ENCODE measurements at regions not wholly inside any gene's neighbourhood (a gene's known extent, or its start where the extent isn't known, plus 50 kb on each side); places are given as distances from the start of the nearest gene placed in this dataset.

- no peak for ATAC-seq
- no peak overlapping the region for H3K4me3 ChIP-seq
- no peak for FAIRE-seq
- peaks cover 3% of the 10 kb centered on the region; the same call in 1 of the 3 replicates for H3K9me3 ChIP-seq
- TF ChIP-seq ZFP36 (IDR thresholded peaks at IDR 0.05; ENCODE audit: borderline replicate concordance, partially characterized antibody) (no peak), KDM1A (IDR thresholded peaks at IDR 0.05; ENCODE audit: low read depth) (no peak), HOXA7 (CRISPR knock-in tag; IDR thresholded peaks at IDR 0.05) (no peak), ELK1 (IDR thresholded peaks at IDR 0.05; ENCODE audit: low read depth, low read length) (no peak), FOSL2 (IDR thresholded peaks at IDR 0.05) (no peak), FOSL2 (CRISPR knock-in tag; IDR thresholded peaks at IDR 0.05) (no peak), HEYL (CRISPR knock-in tag; IDR thresholded peaks at IDR 0.05) (no peak), EHMT2 (IDR thresholded peaks at IDR 0.05; ENCODE audit: low read depth) (no peak), RNF2 (IDR thresholded peaks at IDR 0.05; ENCODE audit: borderline replicate concordance, low read depth) (no peak), FOXS1 (CRISPR knock-in tag; IDR thresholded peaks at IDR 0.05) (no peak), CHD2 (IDR thresholded peaks at IDR 0.05; ENCODE audit: low read length, partially characterized antibody) (no peak), MAZ (IDR thresholded peaks at IDR 0.05; ENCODE audit: borderline replicate concordance, low read depth, low read length) (no peak)
- TF ChIP-seq, protein P1, sequence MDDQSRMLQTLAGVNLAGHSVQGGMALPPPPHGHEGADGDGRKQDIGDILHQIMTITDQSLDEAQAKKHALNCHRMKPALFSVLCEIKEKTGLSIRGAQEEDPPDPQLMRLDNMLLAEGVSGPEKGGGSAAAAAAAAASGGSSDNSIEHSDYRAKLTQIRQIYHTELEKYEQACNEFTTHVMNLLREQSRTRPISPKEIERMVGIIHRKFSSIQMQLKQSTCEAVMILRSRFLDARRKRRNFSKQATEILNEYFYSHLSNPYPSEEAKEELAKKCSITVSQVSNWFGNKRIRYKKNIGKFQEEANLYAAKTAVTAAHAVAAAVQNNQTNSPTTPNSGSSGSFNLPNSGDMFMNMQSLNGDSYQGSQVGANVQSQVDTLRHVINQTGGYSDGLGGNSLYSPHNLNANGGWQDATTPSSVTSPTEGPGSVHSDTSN (IDR thresholded peaks at IDR 0.05): no peak
- TF ChIP-seq, protein P2, sequence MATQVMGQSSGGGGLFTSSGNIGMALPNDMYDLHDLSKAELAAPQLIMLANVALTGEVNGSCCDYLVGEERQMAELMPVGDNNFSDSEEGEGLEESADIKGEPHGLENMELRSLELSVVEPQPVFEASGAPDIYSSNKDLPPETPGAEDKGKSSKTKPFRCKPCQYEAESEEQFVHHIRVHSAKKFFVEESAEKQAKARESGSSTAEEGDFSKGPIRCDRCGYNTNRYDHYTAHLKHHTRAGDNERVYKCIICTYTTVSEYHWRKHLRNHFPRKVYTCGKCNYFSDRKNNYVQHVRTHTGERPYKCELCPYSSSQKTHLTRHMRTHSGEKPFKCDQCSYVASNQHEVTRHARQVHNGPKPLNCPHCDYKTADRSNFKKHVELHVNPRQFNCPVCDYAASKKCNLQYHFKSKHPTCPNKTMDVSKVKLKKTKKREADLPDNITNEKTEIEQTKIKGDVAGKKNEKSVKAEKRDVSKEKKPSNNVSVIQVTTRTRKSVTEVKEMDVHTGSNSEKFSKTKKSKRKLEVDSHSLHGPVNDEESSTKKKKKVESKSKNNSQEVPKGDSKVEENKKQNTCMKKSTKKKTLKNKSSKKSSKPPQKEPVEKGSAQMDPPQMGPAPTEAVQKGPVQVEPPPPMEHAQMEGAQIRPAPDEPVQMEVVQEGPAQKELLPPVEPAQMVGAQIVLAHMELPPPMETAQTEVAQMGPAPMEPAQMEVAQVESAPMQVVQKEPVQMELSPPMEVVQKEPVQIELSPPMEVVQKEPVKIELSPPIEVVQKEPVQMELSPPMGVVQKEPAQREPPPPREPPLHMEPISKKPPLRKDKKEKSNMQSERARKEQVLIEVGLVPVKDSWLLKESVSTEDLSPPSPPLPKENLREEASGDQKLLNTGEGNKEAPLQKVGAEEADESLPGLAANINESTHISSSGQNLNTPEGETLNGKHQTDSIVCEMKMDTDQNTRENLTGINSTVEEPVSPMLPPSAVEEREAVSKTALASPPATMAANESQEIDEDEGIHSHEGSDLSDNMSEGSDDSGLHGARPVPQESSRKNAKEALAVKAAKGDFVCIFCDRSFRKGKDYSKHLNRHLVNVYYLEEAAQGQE (IDR thresholded peaks at IDR 0.05): no peak
- TF ChIP-seq, protein P3, sequence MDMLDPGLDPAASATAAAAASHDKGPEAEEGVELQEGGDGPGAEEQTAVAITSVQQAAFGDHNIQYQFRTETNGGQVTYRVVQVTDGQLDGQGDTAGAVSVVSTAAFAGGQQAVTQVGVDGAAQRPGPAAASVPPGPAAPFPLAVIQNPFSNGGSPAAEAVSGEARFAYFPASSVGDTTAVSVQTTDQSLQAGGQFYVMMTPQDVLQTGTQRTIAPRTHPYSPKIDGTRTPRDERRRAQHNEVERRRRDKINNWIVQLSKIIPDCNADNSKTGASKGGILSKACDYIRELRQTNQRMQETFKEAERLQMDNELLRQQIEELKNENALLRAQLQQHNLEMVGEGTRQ (IDR thresholded peaks at IDR 0.05): no peak
- TF ChIP-seq, protein P4, sequence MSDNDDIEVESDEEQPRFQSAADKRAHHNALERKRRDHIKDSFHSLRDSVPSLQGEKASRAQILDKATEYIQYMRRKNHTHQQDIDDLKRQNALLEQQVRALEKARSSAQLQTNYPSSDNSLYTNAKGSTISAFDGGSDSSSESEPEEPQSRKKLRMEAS (IDR thresholded peaks at IDR 0.05): no peak
- TF ChIP-seq, protein P5, sequence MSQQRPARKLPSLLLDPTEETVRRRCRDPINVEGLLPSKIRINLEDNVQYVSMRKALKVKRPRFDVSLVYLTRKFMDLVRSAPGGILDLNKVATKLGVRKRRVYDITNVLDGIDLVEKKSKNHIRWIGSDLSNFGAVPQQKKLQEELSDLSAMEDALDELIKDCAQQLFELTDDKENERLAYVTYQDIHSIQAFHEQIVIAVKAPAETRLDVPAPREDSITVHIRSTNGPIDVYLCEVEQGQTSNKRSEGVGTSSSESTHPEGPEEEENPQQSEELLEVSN (IDR thresholded peaks at IDR 0.05; ENCODE audit: borderline replicate concordance, low read depth): no peak
- DNase-seq (ENCODE audit: low read depth in 1 of 2, low spot score in 1 of 2): no peak
- H3K4me2 ChIP-seq: no peak overlapping the region
- WGBS (ENCODE audit: missing lambda C conversion rate): 7% methylated on average over 4 of the region's 4 CpGs
- CTCF ChIA-PET: no interaction called here
- POLR2A ChIA-PET: no interaction called here
- no peaks in the 10 kb centered on the region for H3K4me1 ChIP-seq
- H3K27ac ChIP-seq: no peak overlapping the region
Measured at GRCh38 chr2:5123582-5124196, 568.5 kb upstream of the SOX11 start.

GRCh38 chr2:5125017-5125730 is 567.0 kb upstream of the SOX11 start:
- 4% methylated on average over 2 of the region's 2 CpGs for WGBS (ENCODE audit: missing lambda C conversion rate)
- Histone ChIP-seq H3K27ac (no peak overlapping the region), H3K4me1 (no peaks in the 10 kb centered on the region), H3K4me3 (no peak overlapping the region), H3K9me3 (peaks cover 7% of the 10 kb centered on the region; the same call in 1 of the 3 replicates), H3K4me2 (no peak overlapping the region)
- ATAC-seq (no peak), FAIRE-seq (no peak), DNase-seq (ENCODE audit: low read depth in 1 of 2, low spot score in 1 of 2) (no peak)
- ChIA-PET CTCF (no interaction called here), POLR2A (no interaction called here)
- TF ChIP-seq GATA3 (IDR thresholded peaks at IDR 0.05; ENCODE audit: borderline replicate concordance): no peak
- TF ChIP-seq MAZ (IDR thresholded peaks at IDR 0.05; ENCODE audit: borderline replicate concordance, low read depth, low read length): no peak
- no peak for TF ChIP-seq RCOR1 (IDR thresholded peaks at IDR 0.05; ENCODE audit: low read depth, low read length)
- TF ChIP-seq TFCP2L1 (CRISPR knock-in tag; IDR thresholded peaks at IDR 0.05): no peak
- no peak for TF ChIP-seq HES2 (IDR thresholded peaks at IDR 0.05)
- TF ChIP-seq POLR2AphosphoS2 (conservative IDR thresholded peaks at IDR 0.05; ENCODE audit: low read length): no peak
- TF ChIP-seq ESRRA (IDR thresholded peaks at IDR 0.05; ENCODE audit: borderline replicate concordance, low read length): no peak
- no peak for TF ChIP-seq HEYL (CRISPR knock-in tag; IDR thresholded peaks at IDR 0.05)
- TF ChIP-seq POLR2A (IDR thresholded peaks at IDR 0.05; ENCODE audit: low read length): no peak
- no peak for TF ChIP-seq NFE2L2 (conservative IDR thresholded peaks at IDR 0.05; ENCODE audit: low read length)
- no peak for TF ChIP-seq RAD21 (conservative IDR thresholded peaks at IDR 0.05 in 1 of 2, IDR thresholded peaks at IDR 0.05 in 1 of 2)
- TF ChIP-seq, protein P1 (IDR thresholded peaks at IDR 0.05): no peak
- no peak for TF ChIP-seq ZNF302 (CRISPR knock-in tag; IDR thresholded peaks at IDR 0.05)
- TF ChIP-seq HOXA7 (CRISPR knock-in tag; IDR thresholded peaks at IDR 0.05): no peak
